Activated CD8-positive, alpha-beta memory T cell treated with anti-CD3 and anti-CD28 coated beads for 48 hours (primary cell): ENCODE measurements at regions not wholly inside any gene's neighbourhood (a gene's known extent, or its start where the extent isn't known, plus 50 kb on each side); places are given as distances from the start of the nearest gene placed in this dataset.

Experiments
- DNase-seq, 3 experiments: peaks; one replicate each; pipeline ENCODE4 v3.0.0-alpha.2; 2020; ENCODE audit warnings: low read depth in 2 of 3, low spot score in 2 of 3

DNA sequence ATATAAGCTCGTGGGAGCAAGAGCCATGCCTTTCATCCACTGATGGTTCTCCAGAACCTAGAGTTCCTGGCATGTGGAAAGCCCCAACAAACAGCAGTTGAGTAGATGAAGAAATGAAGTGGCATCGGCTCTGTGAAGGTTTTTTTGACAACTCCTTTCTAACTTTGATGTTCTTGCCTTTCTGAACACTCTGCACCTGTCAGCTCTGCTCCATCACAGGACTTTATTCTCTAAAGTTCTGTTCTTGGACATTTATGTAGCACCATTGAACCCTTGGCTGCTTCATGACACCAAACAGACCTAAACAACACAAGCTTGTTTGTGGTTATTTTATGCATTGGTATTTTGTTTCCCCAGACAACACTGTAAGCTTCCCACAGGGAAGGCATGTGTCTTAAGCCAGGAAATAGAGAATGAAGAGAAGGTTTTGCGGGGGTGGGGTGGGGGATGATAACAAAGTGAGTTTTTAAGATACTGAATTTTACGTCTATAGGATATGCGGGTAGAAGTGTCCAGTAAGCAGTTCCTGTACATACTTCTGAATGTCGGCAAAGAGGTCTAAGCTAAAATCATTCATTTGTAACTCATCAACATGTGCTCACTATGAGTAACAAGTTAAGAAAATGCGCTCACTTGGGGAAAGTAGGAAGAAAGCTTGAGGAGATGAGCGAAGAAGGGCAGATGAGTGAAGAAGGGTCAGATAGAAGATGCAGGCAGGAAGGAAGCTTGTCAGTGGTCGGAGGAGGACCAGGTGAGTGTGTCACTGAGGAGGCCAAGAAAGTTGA is 146.0 kb upstream of the PLEKHG7 start:
- no peak for DNase-seq

GRCh38 chr12:92556141-92556540 is 146.6 kb upstream of the PLEKHG7 start:
- no peak for DNase-seq

DNA sequence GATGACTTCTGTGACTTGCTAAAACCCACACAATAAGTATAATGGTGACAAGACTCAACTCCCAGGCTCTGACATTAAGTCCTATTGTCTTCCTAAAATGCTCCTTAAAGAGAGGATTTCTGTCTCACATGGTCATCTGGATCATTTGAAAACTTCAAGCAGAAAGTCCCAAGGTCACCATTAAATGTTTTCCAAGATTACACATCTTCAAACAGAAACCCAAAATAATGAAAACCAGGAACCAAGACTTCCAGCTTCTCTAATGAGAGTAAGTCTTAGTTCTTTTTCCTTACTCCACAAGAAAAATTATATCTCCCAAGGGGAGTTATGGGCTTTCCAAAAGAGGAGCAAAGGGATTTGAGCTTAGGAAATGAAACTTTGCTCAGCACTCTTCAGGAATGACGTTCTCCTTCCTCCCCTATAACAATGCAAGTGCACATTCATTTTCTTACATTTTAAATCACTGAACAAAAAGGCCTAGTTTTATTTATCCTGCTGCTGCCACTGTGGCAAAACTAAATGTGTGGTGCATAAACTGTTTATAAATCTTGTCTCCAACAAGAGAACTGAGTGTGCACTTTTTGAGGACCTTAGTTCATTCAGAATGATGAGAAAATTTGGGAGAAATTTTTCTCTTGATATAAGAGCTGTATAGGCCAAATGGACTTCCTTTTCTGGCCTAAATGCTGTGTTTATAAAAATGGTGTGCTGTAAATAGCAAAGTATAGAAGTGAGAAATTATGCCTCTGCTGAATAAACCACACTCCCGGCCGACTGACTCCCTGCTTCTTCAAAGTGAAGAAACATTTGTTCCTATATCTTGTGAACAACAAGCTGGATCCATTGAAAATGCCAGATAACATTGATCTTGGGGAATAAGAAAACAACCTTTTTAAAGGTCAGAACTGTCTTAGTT is 148.4 kb upstream of the PLEKHG7 start:
- DNase-seq = no peak

DNA sequence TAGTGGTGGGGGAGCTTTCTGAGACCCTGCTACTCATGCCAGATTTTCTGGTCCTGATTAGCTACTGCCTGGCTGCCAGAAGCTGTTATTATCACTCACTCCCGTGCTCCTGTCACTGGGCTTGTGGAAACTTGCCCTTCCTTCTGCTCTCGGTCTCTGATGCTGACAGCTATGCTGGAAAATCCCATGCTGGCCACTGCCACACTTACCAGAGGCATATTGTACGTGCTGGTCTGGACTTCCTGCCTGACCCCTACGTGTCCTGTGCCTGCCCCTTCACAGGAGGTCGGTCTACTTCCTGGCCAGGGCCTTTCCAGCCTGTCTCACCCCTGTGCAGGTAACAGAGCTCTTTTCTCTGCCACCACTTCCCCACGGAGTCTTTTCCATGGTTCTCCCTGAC is 149.4 kb upstream of the PLEKHG7 start:
- no peak for DNase-seq

GRCh38 chr12:92552412-92553108 is 150.2 kb upstream of the PLEKHG7 start:
- DNase-seq = no peak

- peak in 1 of 3 experiments; percentile 28 for DNase-seq
Observed at GRCh38 chr12:92551853-92552397, 150.9 kb upstream of the PLEKHG7 start.

- DNase-seq = no peak
Observed at GRCh38 chr12:92551210-92551609, 151.6 kb upstream of the PLEKHG7 start.

- DNase-seq = no peak
Observed at GRCh38 chr12:92550661-92551060, 152.1 kb upstream of the PLEKHG7 start.

DNA sequence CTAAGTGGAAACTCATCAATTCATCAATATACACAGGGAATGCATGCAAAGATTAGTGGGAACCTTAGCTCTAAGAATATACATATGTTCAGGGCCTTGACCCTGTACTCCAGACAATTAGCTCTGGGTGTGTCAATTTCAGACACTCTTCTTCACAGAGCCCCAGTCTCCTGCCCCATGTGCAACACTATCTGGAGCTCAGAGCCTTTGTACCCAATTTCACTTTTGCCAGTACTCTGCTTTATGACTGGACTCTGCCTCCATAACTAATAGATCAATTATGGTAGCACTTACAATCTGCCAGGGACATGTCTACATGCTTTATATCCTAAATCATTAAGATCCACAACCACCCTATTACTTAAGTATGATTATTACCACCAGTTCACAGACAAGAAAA is 152.5 kb upstream of the PLEKHG7 start:
- no peak for DNase-seq

DNA sequence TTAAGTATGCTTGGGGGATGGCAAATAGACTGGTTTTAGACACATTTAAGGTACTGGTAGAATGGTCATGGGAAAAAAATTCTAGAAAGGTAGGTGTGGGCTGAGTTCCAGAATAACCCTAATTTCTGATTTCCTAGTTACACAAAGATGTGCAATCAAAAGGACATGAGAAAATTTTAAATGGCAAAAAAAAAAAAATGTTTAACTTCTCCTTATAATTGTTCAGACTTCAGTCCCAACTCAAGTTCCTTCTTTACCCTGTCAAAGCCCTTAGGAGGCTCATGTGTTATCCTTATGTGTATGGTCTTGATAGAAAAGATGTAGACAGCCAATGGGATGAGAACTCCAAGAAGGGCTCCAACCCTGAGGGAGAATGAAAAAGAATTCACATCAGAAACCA is 153.3 kb upstream of the PLEKHG7 start:
- DNase-seq = no peak

DNA sequence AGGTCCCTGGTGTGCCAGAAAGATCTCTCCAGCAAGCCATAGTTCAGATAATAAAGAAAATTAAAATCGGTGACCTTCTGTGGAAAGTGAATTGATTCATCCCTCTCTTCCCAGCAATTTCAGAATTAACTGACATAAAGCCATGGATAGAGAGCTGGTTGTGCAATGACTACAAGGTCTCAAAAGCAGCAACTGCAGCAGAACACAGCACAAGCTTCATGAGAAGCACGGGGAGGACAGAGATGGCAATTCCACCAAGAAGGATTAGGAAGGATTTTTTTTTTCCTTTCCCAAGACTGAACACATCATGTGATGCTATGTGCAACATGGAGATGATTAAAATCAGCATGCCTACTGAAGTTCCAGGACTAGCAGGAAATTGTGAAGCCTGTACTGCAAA is 154.9 kb upstream of the PLEKHG7 start:
- no peak for DNase-seq

DNA sequence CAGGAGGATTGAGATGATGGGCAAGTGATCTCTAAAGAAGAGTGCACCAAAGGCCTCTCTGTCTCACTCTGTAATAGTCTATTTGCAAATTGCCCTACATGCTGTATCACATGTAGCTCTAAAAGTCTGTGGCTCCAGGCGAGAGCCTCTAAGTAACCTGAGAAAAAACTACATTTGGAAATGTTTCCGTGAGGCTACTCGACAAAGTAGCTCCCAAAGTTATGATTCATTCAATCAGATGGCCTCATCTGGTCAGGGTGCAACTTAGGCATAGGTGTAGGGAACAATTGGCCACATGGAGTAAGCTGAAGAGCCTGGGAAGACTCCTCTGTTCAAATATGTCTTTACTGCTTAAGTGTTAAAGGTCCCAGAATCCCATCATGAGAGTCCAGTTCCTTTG is 155.4 kb upstream of the PLEKHG7 start:
- no peak for DNase-seq

DNA sequence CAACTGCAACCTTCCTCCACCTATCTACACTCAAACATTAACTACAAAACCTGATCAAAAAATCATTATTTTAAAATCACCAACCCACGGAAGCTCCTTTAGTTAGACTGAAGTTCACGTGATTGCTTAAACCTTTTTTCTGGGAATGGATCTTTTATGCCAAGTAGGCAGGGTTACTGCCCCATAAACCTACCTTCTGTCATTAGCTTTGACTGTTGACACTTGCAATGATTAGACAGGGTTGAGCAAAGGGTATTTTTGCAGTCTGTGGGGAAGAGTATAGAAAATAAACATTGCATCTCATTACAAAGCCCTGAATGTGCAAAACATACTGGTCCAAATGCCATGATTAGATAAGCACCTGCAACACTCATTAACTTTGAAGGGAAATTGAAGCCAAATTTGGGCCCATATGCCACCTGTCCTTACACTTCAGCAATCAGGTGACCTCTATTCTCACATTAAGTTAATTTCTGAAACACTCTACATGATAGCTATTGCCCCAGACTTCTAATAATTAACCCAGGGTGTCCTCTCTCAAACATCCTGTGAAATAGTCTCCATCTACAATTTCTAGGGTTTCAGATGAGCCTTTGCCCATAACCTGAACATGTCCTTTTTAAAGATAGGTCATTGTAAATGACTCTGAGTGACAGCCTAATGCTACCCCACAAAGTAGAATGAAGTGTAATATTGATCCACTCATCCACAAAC is 156.0 kb upstream of the PLEKHG7 start:
- DNase-seq = no peak

DNA sequence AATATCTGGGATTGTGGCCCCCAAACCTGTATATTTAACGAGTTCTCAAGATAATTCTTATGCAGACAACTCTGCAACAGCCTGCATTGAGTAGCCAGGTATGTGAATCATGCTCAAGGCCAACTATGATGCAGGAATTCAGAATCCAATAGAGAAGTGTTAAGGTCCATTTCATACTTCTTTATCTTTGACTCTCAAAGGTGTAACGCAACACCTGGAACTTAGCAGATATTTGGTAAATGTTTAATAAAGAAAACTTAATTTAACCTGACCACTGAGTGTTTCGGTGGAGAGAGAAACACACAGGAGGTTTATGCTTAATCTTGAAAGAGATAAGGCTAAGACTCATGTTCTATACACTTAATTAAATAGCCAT is 156.5 kb upstream of the PLEKHG7 start:
- DNase-seq = no peak

GRCh38 chr12:92544322-92544721 is 158.5 kb upstream of the PLEKHG7 start:
- DNase-seq = no peak

DNA sequence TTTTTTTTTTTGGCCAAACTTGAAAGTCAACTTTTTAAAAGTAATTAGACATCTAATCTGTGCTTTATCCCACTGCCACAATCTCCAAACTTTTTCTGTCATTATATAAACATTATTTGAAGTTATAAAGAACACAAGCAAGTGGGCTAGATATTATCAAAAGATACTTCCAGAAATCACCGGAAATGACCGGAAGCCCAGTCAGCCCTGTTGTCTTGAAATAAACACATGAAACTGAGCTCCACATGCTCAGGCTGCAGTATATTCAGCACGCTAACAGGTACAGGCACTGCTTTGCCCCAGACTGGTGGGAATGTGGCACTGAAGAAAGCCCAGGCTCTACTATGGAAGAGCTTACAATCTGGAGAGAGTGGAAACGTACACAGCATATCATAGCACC is 158.9 kb upstream of the PLEKHG7 start:
- DNase-seq = no peak

DNA sequence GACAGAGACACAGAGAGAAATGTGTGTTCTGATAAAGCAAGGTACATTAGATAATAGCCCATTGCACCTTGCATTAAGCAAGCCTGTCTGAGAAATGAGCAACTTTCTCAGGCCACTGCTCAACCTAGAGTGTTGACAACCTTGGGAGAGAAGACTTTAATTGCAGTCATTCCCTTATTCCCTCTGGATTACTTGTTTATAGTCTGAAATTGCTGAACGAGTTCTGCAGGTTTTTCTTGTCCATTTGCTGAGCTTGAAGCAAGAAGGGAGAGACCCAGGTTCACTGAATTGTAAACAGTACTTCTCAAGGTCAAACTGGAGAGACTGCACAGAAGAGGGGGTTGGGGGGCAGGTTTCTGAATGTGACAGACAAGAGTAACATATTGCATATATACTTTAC is 159.4 kb upstream of the PLEKHG7 start:
- DNase-seq = no peak

GRCh38 chr12:92541731-92542130 is 161.1 kb upstream of the PLEKHG7 start:
- DNase-seq = no peak

GRCh38 chr12:92540782-92541423 is 161.9 kb upstream of the PLEKHG7 start:
- no peak for DNase-seq
